GM19043 (cell line): ENCODE measurements at regions not wholly inside any gene's neighbourhood (a gene's known extent, or its start where the extent isn't known, plus 50 kb on each side); places are given as distances from the start of the nearest gene placed in this dataset.

Experiments
- ATAC-seq: cut with Tn5 transposase; IDR thresholded peaks from one replicate; pipeline ENCODE4 v1.9.1; 2021; ENCODE audit warnings: low read depth; ENCODE audit not compliant: unreplicated experiment

DNA sequence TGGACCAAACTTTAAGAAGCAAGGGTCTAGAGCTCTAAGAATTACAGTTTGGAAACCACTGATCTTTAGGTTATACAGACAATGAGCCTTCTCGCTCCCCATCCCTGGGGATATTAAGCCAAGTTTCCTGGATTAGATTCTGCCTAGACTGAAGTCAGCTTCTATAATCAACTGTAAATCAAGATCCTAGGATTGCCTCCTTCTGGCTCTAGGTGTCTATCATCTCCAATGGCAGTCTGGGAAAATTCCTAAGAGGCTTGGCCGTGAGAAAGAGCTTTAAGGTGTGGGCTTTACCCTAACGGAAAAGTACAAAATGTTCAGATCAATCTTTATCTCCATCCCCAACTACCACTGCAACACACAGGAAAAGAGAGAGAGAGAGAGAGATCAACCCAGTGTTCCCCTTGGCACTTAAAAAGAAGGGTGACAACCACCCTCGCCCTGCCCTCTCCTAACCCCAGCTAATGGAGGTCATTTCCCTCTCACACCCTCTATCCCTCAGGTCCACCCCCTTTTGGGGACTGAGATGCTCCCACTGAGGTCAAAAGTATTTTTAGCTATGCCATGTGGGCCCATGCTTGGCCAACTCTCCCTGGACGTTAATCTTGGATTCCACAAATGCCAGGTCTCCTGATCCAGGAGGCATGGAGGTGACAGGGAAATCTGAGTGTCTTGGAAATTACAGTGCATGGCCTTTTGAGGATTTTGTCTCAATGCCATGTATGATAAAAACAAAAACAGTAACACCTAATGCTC, 202.8 kb upstream of the BCL6 start:
- ATAC-seq = no peak

- no peak for ATAC-seq
Observed at GRCh38 chr3:187949093-187949820, 204.0 kb upstream of the BCL6 start.

DNA sequence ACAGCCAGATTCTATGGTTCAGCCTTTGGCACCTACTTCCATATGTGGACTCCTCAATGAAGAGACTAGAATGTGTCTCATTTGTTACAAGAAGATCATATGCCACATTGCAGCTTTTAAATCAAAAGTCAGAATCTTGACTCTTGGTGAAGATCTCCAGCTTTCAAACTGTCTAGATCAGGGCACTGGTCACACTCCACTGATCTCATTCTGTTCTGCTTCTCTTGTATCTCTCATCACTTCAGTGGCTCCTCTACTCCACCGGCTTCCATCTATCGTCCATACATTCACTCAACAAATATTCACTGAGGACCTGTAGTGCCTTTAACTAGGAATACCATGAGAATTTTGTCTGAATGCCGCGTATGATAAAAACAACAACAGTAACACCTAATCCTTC, 203.3 kb upstream of the LPP start:
- no peak for ATAC-seq

DNA sequence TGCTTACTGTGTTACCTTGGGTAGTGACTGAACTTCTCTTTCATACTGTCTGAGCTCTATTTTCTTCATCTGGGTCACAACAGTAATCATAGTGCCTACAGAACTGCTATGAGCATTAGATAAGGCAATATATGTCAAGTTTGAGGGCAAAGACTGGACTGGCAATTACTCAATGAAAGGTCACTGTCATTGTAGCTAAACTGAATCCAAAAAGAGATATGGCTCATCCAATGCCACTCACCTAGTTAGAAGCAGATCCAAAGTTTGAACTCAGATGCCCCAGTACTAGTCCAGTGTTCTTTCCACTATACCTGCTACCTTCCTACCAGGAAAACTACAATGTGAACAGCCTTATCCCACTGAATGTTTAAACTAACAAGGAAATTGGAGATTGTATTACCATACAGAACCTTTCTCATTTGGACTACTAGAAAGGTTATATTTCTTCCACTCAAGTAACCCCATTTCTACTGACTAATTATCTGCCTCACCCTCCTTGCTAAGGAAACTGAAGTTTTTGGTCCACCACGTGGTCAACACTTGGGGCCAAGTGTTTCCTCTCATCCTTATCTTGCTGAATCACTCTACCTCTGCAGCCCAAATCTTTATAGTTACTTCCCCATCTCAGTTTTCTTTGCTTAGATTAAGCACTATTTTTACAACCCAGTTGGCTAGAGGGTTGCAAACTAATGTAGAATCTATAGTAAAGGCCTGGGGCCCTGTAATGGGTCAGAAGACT, 202.3 kb upstream of the LPP start:
- ATAC-seq = no peak

DNA sequence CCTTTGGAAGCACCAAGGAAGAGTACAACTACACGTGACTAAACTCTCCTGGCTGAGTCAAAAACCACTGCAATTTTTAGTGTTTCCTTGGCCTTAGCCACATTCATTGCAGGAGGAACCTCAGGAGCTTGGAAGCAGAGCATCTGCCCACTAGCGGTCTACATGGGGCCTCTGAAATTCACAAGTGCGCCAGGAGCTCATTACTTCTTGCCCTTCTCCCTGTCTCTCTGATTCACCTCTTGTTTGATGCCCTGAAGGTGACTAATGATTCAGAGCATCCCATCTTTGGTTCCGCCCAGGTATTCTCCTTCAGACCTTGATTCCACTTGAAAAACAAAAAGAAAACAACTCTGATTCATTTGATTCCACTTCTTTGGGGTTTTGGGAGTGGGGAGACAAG, 201.1 kb upstream of the LPP start:
- no peak for ATAC-seq

DNA sequence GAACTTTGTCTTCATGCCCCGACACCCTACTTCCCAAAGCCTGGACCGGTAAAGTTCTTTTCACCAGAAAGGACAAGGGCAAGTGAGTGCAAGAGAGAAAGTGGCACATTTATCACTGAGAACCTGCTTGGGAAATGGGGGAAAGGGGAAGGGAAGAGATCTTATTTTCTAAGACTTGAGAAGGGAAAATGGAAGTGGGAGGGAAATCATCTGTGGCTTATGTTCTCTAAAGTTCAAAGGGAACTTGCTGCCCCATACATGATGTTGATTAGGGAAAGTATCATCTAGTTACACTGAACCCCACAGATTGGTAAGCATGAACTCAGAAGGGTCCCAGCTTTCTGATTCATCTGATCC, 199.5 kb upstream of the LPP start:
- no peak for ATAC-seq

GRCh38 chr3:187954873-187955586, 198.9 kb upstream of the LPP start:
- ATAC-seq = no peak

DNA sequence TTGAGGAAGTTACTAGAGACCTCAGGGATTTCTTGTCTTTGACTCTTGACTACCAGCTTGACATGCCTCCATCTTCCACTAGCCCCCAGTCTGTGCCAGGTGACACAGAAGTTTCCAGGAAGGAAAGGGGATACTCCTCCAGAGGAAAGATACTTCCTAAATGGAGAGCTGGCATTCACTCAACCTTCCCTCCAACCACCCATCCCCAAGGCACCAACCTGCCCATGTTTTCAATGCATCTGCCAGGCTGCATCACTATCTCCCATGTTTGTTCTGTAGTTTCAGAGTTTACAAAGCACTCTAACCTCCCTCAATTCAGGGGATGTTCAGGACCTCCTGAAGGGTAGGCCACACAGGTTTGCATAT, 198.4 kb upstream of the LPP start:
- ATAC-seq = no peak

- ATAC-seq = no peak
Observed at GRCh38 chr3:187957165-187957581, 196.8 kb upstream of the LPP start.

- ATAC-seq = no peak
Observed at GRCh38 chr3:187957582-187957981, 196.4 kb upstream of the LPP start.

DNA sequence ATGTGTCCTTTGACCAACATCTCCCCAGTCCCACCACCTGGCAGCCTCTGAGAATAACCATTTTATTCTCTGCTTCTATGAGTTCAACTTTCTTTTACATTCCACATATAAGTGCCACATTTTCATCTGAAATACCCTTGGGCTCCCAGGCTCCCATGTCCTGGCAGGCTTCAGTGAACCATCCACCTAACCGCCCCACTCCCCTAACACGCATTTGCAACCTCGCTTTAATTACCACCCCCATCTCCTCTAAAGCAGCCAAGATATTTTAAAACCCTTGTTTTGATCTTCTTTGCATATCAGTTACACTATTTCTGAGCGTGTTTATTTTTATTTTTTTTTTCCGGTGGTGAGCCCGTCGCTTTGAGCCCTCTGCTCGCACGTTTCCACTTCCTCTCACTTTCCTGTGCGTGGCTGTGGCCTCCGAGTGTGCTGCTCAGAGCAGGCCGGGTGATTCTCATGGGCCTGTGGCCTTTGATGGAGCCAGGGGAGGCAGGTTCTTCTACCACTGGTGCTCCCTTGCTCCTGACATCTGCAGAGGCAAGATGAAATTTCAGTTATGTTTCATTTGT, 195.4 kb upstream of the LPP start:
- no peak for ATAC-seq

- ATAC-seq = no peak
Observed at GRCh38 chr3:187960820-187961219, 193.1 kb upstream of the LPP start.

GRCh38 chr3:187961366-187961765, 192.6 kb upstream of the LPP start:
- no peak for ATAC-seq

GRCh38 chr3:187963003-187963676, 190.8 kb upstream of the LPP start:
- no peak for ATAC-seq

GRCh38 chr3:187963677-187964385, 190.1 kb upstream of the LPP start:
- ATAC-seq = no peak

DNA sequence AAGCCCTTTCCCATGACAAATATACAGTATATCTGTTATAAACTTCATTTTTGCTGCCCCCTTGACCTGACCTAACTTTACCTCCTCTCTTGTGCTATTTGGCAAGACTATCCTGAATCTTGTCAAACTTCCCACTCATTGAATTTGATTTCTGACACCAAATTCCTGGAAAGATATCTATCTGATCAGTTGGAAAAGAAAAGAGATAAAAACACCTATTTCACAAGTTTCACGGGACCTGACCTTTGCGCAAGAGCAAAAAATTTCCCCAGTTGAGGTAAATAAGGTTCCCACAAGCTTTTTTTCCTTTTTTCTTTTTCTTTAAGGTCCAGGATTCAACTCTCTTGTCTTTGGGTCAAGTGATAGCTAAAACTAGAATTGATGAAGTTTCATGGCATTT, 189.2 kb upstream of the LPP start:
- no peak for ATAC-seq

DNA sequence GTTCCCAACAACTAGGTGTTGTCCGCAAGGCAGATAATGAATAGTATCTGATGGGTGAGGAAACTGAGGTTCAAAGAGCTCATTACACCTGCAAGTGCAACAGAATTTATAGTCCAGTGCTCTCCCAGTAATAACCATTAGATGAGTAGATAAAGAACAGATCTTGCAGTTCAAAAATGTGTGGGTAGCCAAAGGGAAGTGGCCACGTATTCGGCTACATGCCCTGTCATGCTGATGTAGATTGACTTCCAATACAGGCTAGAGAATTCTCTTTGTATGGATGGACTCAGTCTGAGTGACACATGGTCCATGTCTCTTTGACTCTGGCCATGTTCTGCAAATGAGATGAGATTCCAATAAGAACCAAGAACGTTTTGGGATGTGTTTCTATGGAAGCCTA, 187.9 kb upstream of the LPP start:
- ATAC-seq = no peak

DNA sequence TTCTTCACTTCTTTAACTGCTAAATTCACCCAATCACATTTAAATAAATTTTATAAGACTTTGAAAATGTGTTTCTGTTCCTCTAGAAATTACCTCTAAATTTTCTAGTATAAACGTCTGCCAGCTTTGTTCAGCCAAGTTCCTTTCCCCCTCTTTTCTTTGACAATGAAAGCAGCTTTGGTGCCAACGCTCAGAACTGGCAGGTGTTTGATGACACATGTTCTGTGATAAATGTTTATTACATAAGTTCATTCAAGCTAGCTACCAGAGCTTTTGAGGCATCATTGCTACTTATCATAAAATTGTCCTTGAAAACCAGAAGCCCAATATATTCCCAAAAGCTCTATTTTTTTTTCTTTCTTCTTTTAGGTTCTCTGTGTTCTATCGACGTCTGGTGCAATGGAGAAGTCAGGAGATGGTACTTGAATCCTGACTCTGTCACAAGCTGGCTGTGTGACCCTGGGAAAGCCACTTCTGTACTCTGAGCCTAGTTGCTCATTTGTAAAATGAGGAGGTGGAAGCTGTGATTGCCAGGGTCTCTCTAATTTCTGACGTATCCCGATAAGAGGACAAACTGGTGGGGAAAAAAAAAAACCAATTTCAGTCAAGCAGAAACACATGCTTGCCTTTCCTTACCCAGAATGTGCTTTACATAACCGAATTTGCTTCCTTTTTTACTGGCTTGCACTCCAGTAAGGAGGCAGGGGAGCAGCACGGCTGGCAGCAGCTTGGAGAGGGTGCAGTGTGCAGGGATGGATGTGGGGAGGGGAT, 187.1 kb upstream of the LPP start:
- no peak for ATAC-seq

- no peak for ATAC-seq
Observed at GRCh38 chr3:187967993-187968392, 186.0 kb upstream of the LPP start.
